CD4-positive, alpha-beta T cell (primary cell): ENCODE measurements at regions not wholly inside any gene's neighbourhood (a gene's known extent, or its start where the extent isn't known, plus 50 kb on each side); places are given as distances from the start of the nearest gene placed in this dataset.

Source experiments
- ATAC-seq: fragments of 200-7000 bp; cut with Tn5 transposase; one replicate; pipeline ENCODE4 v1.10.0; 2022; ENCODE audit warnings: mild to moderate bottlenecking; ENCODE audit not compliant: poor library complexity
- CTCF ChIA-PET: fragments of 350-600 bp; sonication (Branson Sonifier 250); formaldehyde crosslinking; loops from one replicate; lab custom pipeline; 2021; ENCODE audit warnings: antibody characterized with exemption, inconsistent platforms; lab: Charles Lee
- POLR2A ChIA-PET: fragments of 350-600 bp; sonication (Branson Sonifier 250); formaldehyde crosslinking; loops from one replicate; lab custom pipeline; 2021; ENCODE audit warnings: antibody characterized with exemption, inconsistent platforms; lab: Charles Lee
- DNase-seq, 14 experiments: peaks; one replicate each; pipeline ENCODE4 v3.0.0-alpha.2; 2013 to 2020; ENCODE audit warnings: mixed read lengths in 2 of 14
- H3K27ac ChIP-seq, 2 donors: one replicate each; pipeline versions ENCODE4 v1.5.1 to v1.7.0; 2013; ENCODE audit warnings: low read length in 2 of 2, low read depth in 1 of 2, mild to moderate bottlenecking in 1 of 2
- H3K27me3 ChIP-seq, 2 experiments: 1 replicate in 1 of 2; 2 replicates in 1 of 2; pipeline versions ENCODE4 v1.6.1 to v1.7.0; 2013; ENCODE audit warnings: low read length in 2 of 2, control low read depth in 1 of 2, mild to moderate bottlenecking in 1 of 2, moderate library complexity in 1 of 2; ENCODE audit not compliant: insufficient read depth in 2 of 2, control insufficient read depth in 1 of 2
- H3K36me3 ChIP-seq: one replicate; pipeline ENCODE4 v1.6.1; 2013; ENCODE audit warnings: low read length, control low read depth; ENCODE audit not compliant: insufficient read depth
- H3K4me1 ChIP-seq: one replicate; pipeline ENCODE4 v1.6.1; 2013; ENCODE audit warnings: low read length, control low read depth; ENCODE audit not compliant: insufficient read depth
- H3K4me3 ChIP-seq: one replicate; pipeline ENCODE4 v1.5.1; 2013; ENCODE audit warnings: mild to moderate bottlenecking, low read length, moderate library complexity
- H3K9me3 ChIP-seq, 2 experiments: 1 replicate in 1 of 2; 2 replicates in 1 of 2; pipeline versions ENCODE4 v1.6.1 to v1.7.0; 2013; ENCODE audit warnings: low read length in 2 of 2, mild to moderate bottlenecking in 2 of 2, control low read depth in 1 of 2, moderate library complexity in 1 of 2; ENCODE audit not compliant: control insufficient read depth in 1 of 2, insufficient read depth in 1 of 2
- H3K27ac Mint-ChIP-seq: one replicate; pipeline ENCODE4 v1.8.0; 2020; ENCODE audit warnings: mixed read lengths
- H3K27me3 Mint-ChIP-seq: one replicate; pipeline ENCODE4 v1.8.0; 2021; ENCODE audit warnings: mixed read lengths
- H3K36me3 Mint-ChIP-seq: one replicate; pipeline ENCODE4 v1.8.0; 2021; ENCODE audit warnings: low read depth, mixed read lengths
- H3K4me1 Mint-ChIP-seq: one replicate; pipeline ENCODE4 v1.8.0; 2021; ENCODE audit warnings: low read depth, mixed read lengths
- H3K4me3 Mint-ChIP-seq: one replicate; pipeline ENCODE4 v1.8.0; 2020; ENCODE audit warnings: mild to moderate bottlenecking, mixed read lengths
- H3K9me3 Mint-ChIP-seq: one replicate; pipeline ENCODE4 v1.8.0; 2020; ENCODE audit warnings: mixed read lengths
- intact Hi-C, 2 experiments: fragments of 100-400 bp; cut with DNase I in 1 of 2; cut with micrococcal nuclease in 1 of 2; formaldehyde crosslinking; loops; one replicate each; pipeline versions ENCODE4 v1.15.1 to v1.9.0; 2023 to 2025; cut with DNase I, micrococcal nuclease
- TF ChIP-seq, protein P1 (sequence below): fragments of 200-600 bp; IDR thresholded peaks from one replicate; pipeline ENCODE4 v1.8.0; 2022; ENCODE audit warnings: antibody characterized with exemption, mild to moderate bottlenecking

DNA sequence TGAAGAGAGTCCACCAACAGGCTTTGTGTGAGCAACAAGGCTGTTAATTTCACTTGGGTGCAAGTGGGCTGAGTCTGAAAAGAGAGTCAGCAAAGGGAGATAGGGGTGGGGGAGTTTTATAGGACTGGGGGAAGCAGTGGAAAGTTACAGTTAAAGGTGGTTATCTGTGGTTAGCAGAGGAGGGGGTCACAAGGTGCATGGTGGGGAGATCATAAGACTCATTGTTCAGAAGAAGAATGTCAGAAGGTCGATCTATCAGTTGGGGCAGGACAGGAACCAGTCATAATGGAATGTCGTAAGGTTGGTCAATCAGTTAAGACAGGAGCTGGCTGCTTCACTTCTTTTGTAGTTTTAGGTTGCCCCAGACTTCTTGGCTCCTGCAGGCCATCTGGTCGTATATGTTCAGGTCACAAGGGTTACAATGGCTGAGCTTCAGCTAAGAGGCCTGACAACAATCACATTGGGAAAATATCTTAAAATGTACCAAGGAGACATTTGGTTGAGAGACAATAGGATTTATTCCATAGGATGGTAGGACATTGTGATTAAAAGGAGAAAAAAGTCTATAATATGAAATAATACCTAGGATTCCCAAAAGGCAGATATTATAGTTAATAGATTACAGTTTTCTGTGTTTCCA is 356.4 kb downstream of the ANKRD7 start:
- H3K4me3 Mint-ChIP-seq: no peak overlapping the region
- peaks cover 3% of the 10 kb centered on the region for H3K9me3 Mint-ChIP-seq
- no peaks in the 10 kb centered on the region for H3K4me1 Mint-ChIP-seq
- no peak overlapping the region for H3K27ac ChIP-seq
- TF ChIP-seq, protein P1, sequence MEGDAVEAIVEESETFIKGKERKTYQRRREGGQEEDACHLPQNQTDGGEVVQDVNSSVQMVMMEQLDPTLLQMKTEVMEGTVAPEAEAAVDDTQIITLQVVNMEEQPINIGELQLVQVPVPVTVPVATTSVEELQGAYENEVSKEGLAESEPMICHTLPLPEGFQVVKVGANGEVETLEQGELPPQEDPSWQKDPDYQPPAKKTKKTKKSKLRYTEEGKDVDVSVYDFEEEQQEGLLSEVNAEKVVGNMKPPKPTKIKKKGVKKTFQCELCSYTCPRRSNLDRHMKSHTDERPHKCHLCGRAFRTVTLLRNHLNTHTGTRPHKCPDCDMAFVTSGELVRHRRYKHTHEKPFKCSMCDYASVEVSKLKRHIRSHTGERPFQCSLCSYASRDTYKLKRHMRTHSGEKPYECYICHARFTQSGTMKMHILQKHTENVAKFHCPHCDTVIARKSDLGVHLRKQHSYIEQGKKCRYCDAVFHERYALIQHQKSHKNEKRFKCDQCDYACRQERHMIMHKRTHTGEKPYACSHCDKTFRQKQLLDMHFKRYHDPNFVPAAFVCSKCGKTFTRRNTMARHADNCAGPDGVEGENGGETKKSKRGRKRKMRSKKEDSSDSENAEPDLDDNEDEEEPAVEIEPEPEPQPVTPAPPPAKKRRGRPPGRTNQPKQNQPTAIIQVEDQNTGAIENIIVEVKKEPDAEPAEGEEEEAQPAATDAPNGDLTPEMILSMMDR: no peak
- ChIA-PET POLR2A (no interaction called here), CTCF (no interaction called here)
- H3K36me3 Mint-ChIP-seq: no peaks in the 10 kb centered on the region
- DNase-seq (no peak), ATAC-seq (no peak)
- H3K27me3 ChIP-seq: no peaks in the 10 kb centered on the region
- no peaks in the 10 kb centered on the region for H3K36me3 ChIP-seq
- intact Hi-C loops: no loop called here
- H3K4me3 ChIP-seq: no peak overlapping the region
- no peaks in the 10 kb centered on the region for H3K27me3 Mint-ChIP-seq
- no peaks in the 10 kb centered on the region for H3K4me1 ChIP-seq
- H3K27ac Mint-ChIP-seq: no peak overlapping the region
- no peaks in the 10 kb centered on the region for H3K9me3 ChIP-seq

DNA sequence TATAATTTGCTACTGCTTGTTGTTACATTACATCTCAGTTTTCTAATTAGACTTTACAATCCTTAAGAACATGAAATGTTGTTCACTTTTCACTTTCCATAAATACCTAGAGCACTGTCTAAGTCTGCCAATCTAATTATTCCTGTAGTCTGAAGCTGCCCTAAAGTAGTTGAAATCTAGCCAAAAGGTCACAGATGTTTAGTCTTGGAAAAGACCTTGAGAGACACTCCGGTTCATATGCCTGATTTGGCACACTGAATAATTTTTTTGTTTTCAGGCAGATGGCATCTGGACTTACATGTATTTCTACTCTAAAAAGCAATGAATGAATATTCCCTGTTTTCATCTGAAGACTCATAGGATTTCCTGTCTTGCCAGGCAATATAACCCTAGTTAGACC is 359.1 kb downstream of the ANKRD7 start:
- Mint-ChIP-seq H3K27ac (no peak overlapping the region), H3K36me3 (no peaks in the 10 kb centered on the region), H3K27me3 (no peaks in the 10 kb centered on the region), H3K4me3 (no peak overlapping the region), H3K4me1 (no peaks in the 10 kb centered on the region), H3K9me3 (peaks cover 8% of the 10 kb centered on the region)
- Histone ChIP-seq H3K36me3 (no peaks in the 10 kb centered on the region), H3K27me3 (no peaks in the 10 kb centered on the region), H3K4me1 (no peaks in the 10 kb centered on the region), H3K4me3 (no peak overlapping the region), H3K27ac (no peak overlapping the region), H3K9me3 (peaks cover 0 to 11% of the 10 kb centered on the region in 2 experiments)
- no peak for ATAC-seq
- intact Hi-C loops: no loop called here
- ChIA-PET CTCF (no interaction called here), POLR2A (no interaction called here)
- TF ChIP-seq, protein P1: no peak
- no peak for DNase-seq

DNA sequence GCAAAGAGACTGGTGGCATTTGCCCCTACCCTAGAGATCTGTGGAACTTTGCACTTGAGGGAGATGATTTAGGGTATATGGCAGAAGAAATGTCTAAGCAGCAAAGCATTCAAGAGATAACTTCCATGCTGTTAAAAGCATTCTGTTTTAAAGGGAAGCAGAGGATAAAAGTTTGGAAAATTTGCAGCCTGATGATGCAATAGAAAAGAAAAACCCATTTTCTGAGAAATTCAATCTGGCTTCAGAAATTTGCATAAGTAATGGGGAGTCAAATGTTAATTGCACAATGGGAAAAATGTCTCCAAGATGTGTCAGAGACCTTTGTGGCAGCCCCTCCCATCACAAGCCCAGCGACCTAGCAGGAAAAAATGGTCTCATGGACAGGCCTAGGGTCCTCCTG is 361.7 kb downstream of the ANKRD7 start:
- Mint-ChIP-seq H3K9me3 (peaks cover 8% of the 10 kb centered on the region), H3K36me3 (no peaks in the 10 kb centered on the region), H3K27ac (no peak overlapping the region), H3K4me1 (no peaks in the 10 kb centered on the region), H3K4me3 (no peak overlapping the region), H3K27me3 (no peaks in the 10 kb centered on the region)
- Histone ChIP-seq H3K27me3 (no peaks in the 10 kb centered on the region), H3K36me3 (no peaks in the 10 kb centered on the region), H3K4me1 (no peaks in the 10 kb centered on the region), H3K27ac (no peak overlapping the region), H3K4me3 (no peak overlapping the region), H3K9me3 (peaks cover 0 to 11% of the 10 kb centered on the region in 2 experiments)
- POLR2A ChIA-PET: no interaction called here
- TF ChIP-seq, protein P1: no peak
- ATAC-seq (no peak), DNase-seq (no peak)
- CTCF ChIA-PET: no interaction called here
- intact Hi-C loops: no loop called here
